ENCODE measurements at regions not wholly inside any gene's neighbourhood (a gene's known extent, or its start where the extent isn't known, plus 50 kb on each side); places are given as distances from the start of the nearest gene placed in this dataset.

DNA sequence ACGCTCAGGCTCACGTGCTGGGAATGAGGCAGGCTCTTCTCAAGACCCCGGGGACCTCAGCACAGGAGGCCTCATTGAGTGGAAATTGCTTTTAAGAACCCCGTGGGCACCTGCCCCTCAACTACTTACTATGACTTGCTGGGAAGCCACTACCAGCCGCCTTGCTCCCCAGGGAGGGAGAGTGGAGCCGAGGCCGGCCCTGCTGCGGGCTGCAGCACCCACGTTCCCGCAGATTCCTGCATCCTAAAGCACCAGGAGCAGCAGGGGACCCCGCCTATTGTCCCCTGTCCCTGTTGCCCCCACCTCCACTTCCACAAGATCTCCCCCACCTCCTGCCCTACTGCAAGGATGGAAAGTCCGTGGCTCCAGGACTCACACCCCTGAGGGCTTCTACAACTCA is 541.6 kb upstream of the PFKP start:
- TF ChIP-seq, protein P1, sequence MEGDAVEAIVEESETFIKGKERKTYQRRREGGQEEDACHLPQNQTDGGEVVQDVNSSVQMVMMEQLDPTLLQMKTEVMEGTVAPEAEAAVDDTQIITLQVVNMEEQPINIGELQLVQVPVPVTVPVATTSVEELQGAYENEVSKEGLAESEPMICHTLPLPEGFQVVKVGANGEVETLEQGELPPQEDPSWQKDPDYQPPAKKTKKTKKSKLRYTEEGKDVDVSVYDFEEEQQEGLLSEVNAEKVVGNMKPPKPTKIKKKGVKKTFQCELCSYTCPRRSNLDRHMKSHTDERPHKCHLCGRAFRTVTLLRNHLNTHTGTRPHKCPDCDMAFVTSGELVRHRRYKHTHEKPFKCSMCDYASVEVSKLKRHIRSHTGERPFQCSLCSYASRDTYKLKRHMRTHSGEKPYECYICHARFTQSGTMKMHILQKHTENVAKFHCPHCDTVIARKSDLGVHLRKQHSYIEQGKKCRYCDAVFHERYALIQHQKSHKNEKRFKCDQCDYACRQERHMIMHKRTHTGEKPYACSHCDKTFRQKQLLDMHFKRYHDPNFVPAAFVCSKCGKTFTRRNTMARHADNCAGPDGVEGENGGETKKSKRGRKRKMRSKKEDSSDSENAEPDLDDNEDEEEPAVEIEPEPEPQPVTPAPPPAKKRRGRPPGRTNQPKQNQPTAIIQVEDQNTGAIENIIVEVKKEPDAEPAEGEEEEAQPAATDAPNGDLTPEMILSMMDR (IDR thresholded peaks at IDR 0.05; ENCODE audit: borderline replicate concordance, extremely low read depth, low read length, poor library complexity, severe bottlenecking), result no peak
- TF ChIP-seq EZH2 (IDR thresholded peaks at IDR 0.05; ENCODE audit: borderline replicate concordance, low read depth, low read length, severe bottlenecking), result no peak

Measured in DND-41 (cell line).